ENCODE measurements at regions not wholly inside any gene's neighbourhood (a gene's known extent, or its start where the extent isn't known, plus 50 kb on each side); places are given as distances from the start of the nearest gene placed in this dataset.
"Not testable (repeated sequence)": the region's sequence is repeated elsewhere in the genome, so short reads cannot be mapped to it uniquely, and the experiment has no call there.

DNA sequence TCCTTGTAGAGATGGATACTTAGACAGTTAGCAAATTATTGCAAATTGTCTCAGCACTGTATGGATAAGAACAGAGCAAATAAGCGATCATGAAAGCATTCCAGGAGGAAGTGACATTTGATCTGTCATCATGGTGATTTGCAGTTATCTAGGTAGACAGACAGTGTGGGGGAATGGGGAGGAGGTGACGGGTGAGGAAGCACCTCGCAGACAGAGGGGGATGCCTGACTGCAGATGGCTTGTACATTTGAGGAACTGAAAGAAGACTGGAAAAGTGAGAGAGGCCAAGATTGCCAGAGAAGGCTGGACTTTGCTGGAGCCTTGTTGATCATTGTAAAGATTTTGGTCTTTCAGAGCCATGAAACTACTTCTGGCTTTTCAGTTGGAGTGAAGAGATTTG is 318.2 kb upstream of the CELF2 start:
- H3K9me3 ChIP-seq (replicated peaks), result no peaks in the 10 kb centered on the region
- H3K36me3 ChIP-seq, result no peaks in the 10 kb centered on the region
- H3K27me3 ChIP-seq (replicated peaks), result no peaks in the 10 kb centered on the region
- H3K4me3 ChIP-seq, result no peak overlapping the region
- DNase-seq (ENCODE audit: low read depth in 1 of 2, low spot score in 2 of 2), result no peak
- H3K4me1 ChIP-seq (replicated peaks), result no peaks in the 10 kb centered on the region
- no peak overlapping the region for H3K27ac ChIP-seq

GRCh38 chr10:10701084-10701611 is 316.5 kb upstream of the CELF2 start:
- H3K4me1 ChIP-seq (replicated peaks), result no peaks in the 10 kb centered on the region
- H3K27me3 ChIP-seq (replicated peaks), result no peaks in the 10 kb centered on the region
- no peak for DNase-seq (ENCODE audit: low read depth in 1 of 2, low spot score in 2 of 2)
- no peaks in the 10 kb centered on the region for H3K36me3 ChIP-seq
- H3K27ac ChIP-seq, result no peak overlapping the region
- no peak overlapping the region for H3K4me3 ChIP-seq
- no peaks in the 10 kb centered on the region for H3K9me3 ChIP-seq (replicated peaks)

DNA sequence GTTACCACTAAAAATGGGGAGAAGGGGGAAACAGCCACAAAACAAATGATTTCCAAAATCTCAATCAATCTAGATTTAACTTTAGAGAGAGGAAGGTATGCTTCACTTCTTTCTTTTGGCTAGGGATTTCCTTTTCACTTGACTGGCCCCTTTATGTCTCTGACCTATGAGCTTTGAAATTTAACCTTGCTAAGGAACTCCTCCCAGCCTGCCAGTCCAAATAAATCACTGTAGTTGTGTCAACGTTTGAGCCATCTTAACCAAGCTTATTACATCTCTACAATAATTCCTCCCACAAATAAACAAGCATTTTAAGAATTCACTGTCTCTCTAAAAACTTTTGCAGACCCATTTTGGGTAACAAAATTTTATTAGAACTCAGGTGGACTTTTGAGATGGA is 315.5 kb upstream of the CELF2 start:
- H3K36me3 ChIP-seq, result no peaks in the 10 kb centered on the region
- H3K4me1 ChIP-seq (replicated peaks), result no peaks in the 10 kb centered on the region
- no peak overlapping the region for H3K27ac ChIP-seq
- H3K4me3 ChIP-seq, result no peak overlapping the region
- H3K27me3 ChIP-seq (replicated peaks), result no peaks in the 10 kb centered on the region
- no peaks in the 10 kb centered on the region for H3K9me3 ChIP-seq (replicated peaks)
- no peak for DNase-seq (ENCODE audit: low read depth in 1 of 2, low spot score in 2 of 2)

DNA sequence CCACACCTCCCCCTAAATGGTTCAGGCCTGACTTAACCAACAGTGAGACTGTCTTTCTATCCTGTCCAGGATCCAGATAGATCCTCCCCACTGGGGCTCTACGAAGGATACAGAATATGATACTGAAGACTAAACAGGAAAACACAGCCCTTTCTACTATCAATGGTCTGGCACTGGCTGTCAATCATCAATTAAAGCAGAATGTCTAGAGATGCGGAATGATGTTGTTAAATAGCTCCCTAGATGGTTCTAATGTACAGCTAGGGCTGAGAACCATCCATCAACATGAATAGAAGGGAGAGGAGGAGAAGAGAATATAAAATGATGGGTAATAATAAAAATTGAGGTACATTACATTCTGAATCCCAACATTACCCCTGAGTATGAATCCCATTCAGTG is 314.3 kb upstream of the CELF2 start:
- H3K27ac ChIP-seq, result no peak overlapping the region
- no peaks in the 10 kb centered on the region for H3K36me3 ChIP-seq
- no peaks in the 10 kb centered on the region for H3K4me1 ChIP-seq (replicated peaks)
- H3K27me3 ChIP-seq (replicated peaks), result no peaks in the 10 kb centered on the region
- no peaks in the 10 kb centered on the region for H3K9me3 ChIP-seq (replicated peaks)
- H3K4me3 ChIP-seq, result no peak overlapping the region
- DNase-seq (ENCODE audit: low read depth in 1 of 2, low spot score in 2 of 2), result no peak

DNA sequence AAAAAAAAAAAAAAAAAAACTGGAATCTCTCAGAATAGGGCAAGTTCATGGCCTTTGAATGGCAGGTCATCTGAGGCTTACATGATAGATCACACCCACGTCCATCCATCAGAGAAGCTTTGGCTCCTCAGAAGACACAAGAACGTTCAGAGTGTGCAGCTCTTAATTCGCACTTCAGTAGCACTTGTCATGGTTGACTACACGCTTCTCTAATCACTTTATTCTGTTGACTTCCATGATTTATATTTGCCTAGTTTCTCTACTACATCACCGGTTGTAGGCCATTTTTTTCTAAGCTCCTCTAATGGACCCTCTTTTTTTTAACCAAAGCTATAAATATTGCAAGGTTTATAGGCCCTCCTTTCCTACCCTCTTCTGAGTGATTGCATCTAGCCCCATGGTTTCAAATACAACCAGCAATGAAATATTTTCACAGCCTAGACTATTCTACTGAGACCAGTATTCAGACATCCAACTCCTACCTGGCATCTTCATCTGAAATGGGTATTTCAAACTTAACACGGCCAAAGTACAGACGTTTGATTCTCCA is 305.4 kb upstream of the CELF2 start:
- no peak for DNase-seq (ENCODE audit: low read depth in 1 of 2, low spot score in 2 of 2)
- no peaks in the 10 kb centered on the region for H3K4me1 ChIP-seq (replicated peaks)
- H3K27me3 ChIP-seq (replicated peaks), result no peaks in the 10 kb centered on the region
- H3K36me3 ChIP-seq, result no peaks in the 10 kb centered on the region
- no peaks in the 10 kb centered on the region for H3K9me3 ChIP-seq (replicated peaks)
- H3K27ac ChIP-seq, result no peak overlapping the region
- no peak overlapping the region for H3K4me3 ChIP-seq

DNA sequence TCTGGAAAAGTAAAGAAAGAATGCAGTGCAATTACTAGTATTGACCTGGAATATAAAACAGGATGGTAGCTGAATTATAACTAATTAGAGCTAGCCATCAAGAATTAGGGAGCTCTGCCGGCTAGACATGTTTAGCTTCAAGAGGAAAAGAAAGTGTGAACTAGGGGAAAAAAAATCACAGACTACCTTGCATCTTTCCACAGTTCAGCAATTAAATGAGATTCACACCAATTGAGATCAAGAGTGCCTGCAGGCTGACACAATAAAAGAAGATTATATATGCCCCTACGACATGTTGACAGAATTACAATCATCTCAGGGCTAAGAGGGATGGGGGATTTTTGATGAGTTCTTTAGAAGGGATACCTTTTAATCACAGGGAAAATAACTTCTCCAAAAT is 303.3 kb upstream of the CELF2 start:
- Histone ChIP-seq H3K27ac (no peak overlapping the region), H3K4me1 (replicated peaks) (no peaks in the 10 kb centered on the region), H3K4me3 (no peak overlapping the region), H3K9me3 (replicated peaks) (no peaks in the 10 kb centered on the region), H3K27me3 (replicated peaks) (no peaks in the 10 kb centered on the region), H3K36me3 (no peaks in the 10 kb centered on the region)
- no peak for DNase-seq (ENCODE audit: low read depth in 1 of 2, low spot score in 2 of 2)

DNA sequence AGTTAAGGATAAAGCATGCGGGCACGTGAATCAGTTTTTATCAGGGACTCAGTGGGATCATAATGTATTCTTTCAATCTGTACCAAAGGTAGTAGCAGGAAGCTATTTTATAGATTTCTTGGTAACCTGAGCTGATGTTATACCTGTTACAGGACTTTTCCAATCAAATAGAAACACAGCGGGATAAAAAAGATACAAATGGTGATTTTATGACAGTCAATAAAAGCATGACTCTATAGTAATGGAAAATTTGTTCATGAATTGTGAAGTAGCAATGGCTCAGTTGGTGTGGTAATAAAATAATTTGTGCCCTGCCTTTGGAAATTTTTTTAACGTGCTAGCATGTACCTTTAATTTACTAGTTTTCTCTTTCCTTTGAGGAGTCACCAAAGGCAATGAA is 300.7 kb upstream of the CELF2 start:
- Histone ChIP-seq H3K4me1 (replicated peaks) (no peaks in the 10 kb centered on the region), H3K9me3 (replicated peaks) (no peaks in the 10 kb centered on the region), H3K4me3 (no peak overlapping the region), H3K27ac (no peak overlapping the region), H3K36me3 (no peaks in the 10 kb centered on the region), H3K27me3 (replicated peaks) (no peaks in the 10 kb centered on the region)
- no peak for DNase-seq (ENCODE audit: low read depth in 1 of 2, low spot score in 2 of 2)

- Histone ChIP-seq H3K4me1 (replicated peaks) (no peaks in the 10 kb centered on the region), H3K36me3 (no peaks in the 10 kb centered on the region), H3K4me3 (no peak overlapping the region), H3K9me3 (replicated peaks) (no peaks in the 10 kb centered on the region), H3K27ac (no peak overlapping the region), H3K27me3 (replicated peaks) (no peaks in the 10 kb centered on the region)
- no peak for DNase-seq (ENCODE audit: low read depth in 1 of 2, low spot score in 2 of 2)
Measured at GRCh38 chr10:10722422-10722821, 295.2 kb upstream of the CELF2 start.

GRCh38 chr10:10725196-10725595 is 292.5 kb upstream of the CELF2 start:
- no peak for DNase-seq (ENCODE audit: low read depth in 1 of 2, low spot score in 2 of 2)
- Histone ChIP-seq H3K9me3 (replicated peaks) (no peaks in the 10 kb centered on the region), H3K4me3 (no peak overlapping the region), H3K4me1 (replicated peaks) (no peaks in the 10 kb centered on the region), H3K36me3 (no peaks in the 10 kb centered on the region), H3K27me3 (replicated peaks) (no peaks in the 10 kb centered on the region), H3K27ac (no peak overlapping the region)

DNA sequence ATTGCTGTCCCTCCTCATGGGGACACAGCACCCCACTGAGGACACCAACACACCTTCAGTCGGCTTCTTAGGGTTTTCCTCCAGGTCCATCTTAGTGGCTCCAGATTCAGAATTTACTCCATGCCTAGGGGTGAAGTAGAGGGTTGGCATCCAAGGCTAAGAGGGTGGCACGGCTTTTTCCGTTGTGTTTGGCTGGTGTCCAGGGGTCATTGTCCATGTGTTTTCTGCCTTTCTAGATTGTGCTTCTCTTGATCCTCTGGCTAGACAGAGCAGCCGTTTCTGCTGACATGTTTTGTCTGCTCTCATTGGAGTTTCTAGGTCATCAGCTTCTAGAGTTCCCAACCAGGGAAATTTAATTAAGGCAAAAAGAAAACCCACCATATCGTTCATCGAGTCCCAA is 291.6 kb upstream of the CELF2 start:
- H3K4me3 ChIP-seq, result no peak overlapping the region
- no peak overlapping the region for H3K27ac ChIP-seq

GRCh38 chr10:10727411-10727810 is 290.3 kb upstream of the CELF2 start:
- not testable (repeated sequence) for H3K4me3 ChIP-seq; H3K9me3 ChIP-seq (replicated peaks); H3K27me3 ChIP-seq (replicated peaks); H3K27ac ChIP-seq; DNase-seq (ENCODE audit: low read depth in 1 of 2, low spot score in 2 of 2); H3K36me3 ChIP-seq; H3K4me1 ChIP-seq (replicated peaks)

More for the DNA sequence above, 291.6 kb upstream of the CELF2 start:
- no peak for DNase-seq (ENCODE audit: low read depth in 1 of 2, low spot score in 2 of 2)
- no peaks in the 10 kb centered on the region for H3K36me3 ChIP-seq
- H3K4me1 ChIP-seq (replicated peaks), result no peaks in the 10 kb centered on the region
- H3K27me3 ChIP-seq (replicated peaks), result no peaks in the 10 kb centered on the region
- H3K9me3 ChIP-seq (replicated peaks), result no peaks in the 10 kb centered on the region

- Histone ChIP-seq H3K36me3 (no peaks in the 10 kb centered on the region), H3K4me1 (replicated peaks) (no peaks in the 10 kb centered on the region), H3K27me3 (replicated peaks) (no peaks in the 10 kb centered on the region), H3K27ac (no peak overlapping the region), H3K9me3 (replicated peaks) (no peaks in the 10 kb centered on the region), H3K4me3 (no peak overlapping the region)
- no peak for DNase-seq (ENCODE audit: low read depth in 1 of 2, low spot score in 2 of 2)
Measured at GRCh38 chr10:10727812-10728211, 289.9 kb upstream of the CELF2 start.

DNA sequence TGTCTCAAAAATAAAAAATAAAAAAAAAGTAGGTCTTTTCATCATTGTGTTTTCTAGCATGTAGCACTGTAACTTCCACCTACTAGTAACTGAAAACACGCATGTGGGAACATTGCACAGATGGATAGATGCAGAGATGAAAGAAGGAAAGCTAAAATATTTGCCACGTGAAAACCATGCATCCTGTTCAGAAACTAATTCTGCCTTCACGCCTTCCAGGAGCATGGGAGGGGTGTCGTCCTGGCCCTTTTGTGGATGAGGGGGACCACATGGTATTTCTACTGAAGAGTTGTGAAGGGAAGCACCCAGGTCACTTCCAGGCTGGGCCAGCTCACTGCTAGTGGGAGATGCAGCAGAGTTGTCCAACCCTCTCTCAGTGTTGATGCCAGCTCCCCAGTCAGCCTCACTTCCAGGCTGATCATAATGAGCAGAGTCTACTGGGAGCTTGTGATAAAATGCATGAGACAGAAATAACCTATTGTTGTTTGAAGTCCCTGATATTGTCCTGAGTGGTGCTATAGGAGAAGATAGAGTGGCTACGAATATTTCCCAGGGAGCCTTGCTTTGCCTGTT is 287.1 kb upstream of the CELF2 start:
- Histone ChIP-seq H3K4me1 (replicated peaks) (no peaks in the 10 kb centered on the region), H3K36me3 (no peaks in the 10 kb centered on the region), H3K4me3 (no peak overlapping the region), H3K9me3 (replicated peaks) (no peaks in the 10 kb centered on the region), H3K27ac (no peak overlapping the region), H3K27me3 (replicated peaks) (no peaks in the 10 kb centered on the region)
- no peak for DNase-seq (ENCODE audit: low read depth in 1 of 2, low spot score in 2 of 2)

- DNase-seq (ENCODE audit: low read depth in 1 of 2, low spot score in 2 of 2), result no peak
- H3K36me3 ChIP-seq, result no peaks in the 10 kb centered on the region
- no peaks in the 10 kb centered on the region for H3K4me1 ChIP-seq (replicated peaks)
- H3K27me3 ChIP-seq (replicated peaks), result no peaks in the 10 kb centered on the region
- no peak overlapping the region for H3K27ac ChIP-seq
- H3K4me3 ChIP-seq, result no peak overlapping the region
- H3K9me3 ChIP-seq (replicated peaks), result no peaks in the 10 kb centered on the region
Measured at GRCh38 chr10:10731366-10731765, 286.3 kb upstream of the CELF2 start.
